Ishikawa (cell line): ENCODE measurements at regions not wholly inside any gene's neighbourhood (a gene's known extent, or its start where the extent isn't known, plus 50 kb on each side); places are given as distances from the start of the nearest gene placed in this dataset.

Experiments used
- CEBPB ChIP-seq: IDR thresholded peaks from 2 replicates; pipeline ENCODE4 v1.6.1; 2012
- CREB1 ChIP-seq: IDR thresholded peaks from 2 replicates; pipeline ENCODE4 v1.6.1; 2012; ENCODE audit warnings: low read depth
- EGR1 ChIP-seq: IDR thresholded peaks from 2 replicates; pipeline ENCODE4 v1.6.1; 2012
- EP300 ChIP-seq: IDR thresholded peaks from 2 replicates; pipeline ENCODE4 v1.6.1; 2012; ENCODE audit warnings: borderline replicate concordance
- FOXM1 ChIP-seq: IDR thresholded peaks from 2 replicates; pipeline ENCODE4 v1.6.1; 2012; ENCODE audit warnings: low read depth, borderline replicate concordance
- MAX ChIP-seq: IDR thresholded peaks from 2 replicates; pipeline ENCODE4 v1.6.1; 2012
- NFIC ChIP-seq: IDR thresholded peaks from 2 replicates; pipeline ENCODE4 v1.6.1; 2012
- RAD21 ChIP-seq: IDR thresholded peaks from 2 replicates; pipeline ENCODE4 v1.6.1; 2012; ENCODE audit warnings: low read depth
- REST ChIP-seq: IDR thresholded peaks from 2 replicates; pipeline ENCODE4 v1.6.1; 2012; ENCODE audit warnings: low read depth, mild to moderate bottlenecking
- TAF1 ChIP-seq: IDR thresholded peaks from 2 replicates; pipeline ENCODE4 v1.6.1; 2012; ENCODE audit warnings: low read depth, mild to moderate bottlenecking
- TCF12 ChIP-seq: IDR thresholded peaks from 2 replicates; pipeline ENCODE4 v1.6.1; 2012; ENCODE audit warnings: low read depth
- TEAD4 ChIP-seq: IDR thresholded peaks from 2 replicates; pipeline ENCODE4 v1.6.1; 2012
- USF1 ChIP-seq: IDR thresholded peaks from 2 replicates; pipeline ENCODE4 v1.6.1; 2012
- YY1 ChIP-seq: IDR thresholded peaks from 2 replicates; pipeline ENCODE4 v1.6.1; 2012; ENCODE audit warnings: low read depth
- ZBTB7A ChIP-seq: IDR thresholded peaks from 2 replicates; pipeline ENCODE4 v1.6.1; 2012; ENCODE audit warnings: low read depth

GRCh38 chr10:130353928-130354572, 217.9 kb downstream of the GLRX3 start:
- no peak for TF ChIP-seq TCF12
- no peak for TF ChIP-seq ZBTB7A
- TF ChIP-seq TEAD4 = no peak
- TF ChIP-seq YY1 = no peak
- no peak for TF ChIP-seq EGR1
- TF ChIP-seq RAD21 = no peak
- TF ChIP-seq TAF1 = no peak
- no peak for TF ChIP-seq MAX
- TF ChIP-seq CREB1 = no peak
- TF ChIP-seq REST = no peak
- TF ChIP-seq EP300 = no peak
- TF ChIP-seq FOXM1 = no peak
- TF ChIP-seq NFIC = no peak
- no peak for TF ChIP-seq CEBPB
- no peak for TF ChIP-seq USF1

- no peak for TF ChIP-seq NFIC
- no peak for TF ChIP-seq ZBTB7A
- TF ChIP-seq YY1 = no peak
- no peak for TF ChIP-seq CREB1
- TF ChIP-seq MAX = no peak
- no peak for TF ChIP-seq REST
- no peak for TF ChIP-seq TCF12
- no peak for TF ChIP-seq FOXM1
- TF ChIP-seq TEAD4 = no peak
- TF ChIP-seq TAF1 = no peak
- no peak for TF ChIP-seq USF1
- TF ChIP-seq RAD21 = no peak
- no peak for TF ChIP-seq EP300
- no peak for TF ChIP-seq CEBPB
- no peak for TF ChIP-seq EGR1
These were observed 218.4 kb downstream of the GLRX3 start for GRCh38 chr10:130354573-130354954.

GRCh38 chr10:130354976-130355795, 219.0 kb downstream of the GLRX3 start:
- TF ChIP-seq EP300 (no peak), ZBTB7A (no peak), TAF1 (no peak), RAD21 (no peak), REST (no peak), EGR1 (no peak), USF1 (no peak), YY1 (no peak), TCF12 (no peak), MAX (no peak), CEBPB (no peak), FOXM1 (no peak), TEAD4 (no peak), CREB1 (no peak)
